H7 (cell line): ENCODE measurements at regions not wholly inside any gene's neighbourhood (a gene's known extent, or its start where the extent isn't known, plus 50 kb on each side); places are given as distances from the start of the nearest gene placed in this dataset.

Experiments used
- DNase-seq: peaks from one replicate; pipeline ENCODE4 v3.0.0; 2012
- H3K27me3 ChIP-seq: 2 replicates; pipeline ENCODE4 v1.6.0; 2011; ENCODE audit warnings: mild to moderate bottlenecking, low read length; ENCODE audit not compliant: control insufficient read depth, insufficient read depth
- H3K36me3 ChIP-seq: replicated peaks from 2 replicates; pipeline ENCODE4 v1.5.1; 2011; ENCODE audit warnings: low read length; ENCODE audit not compliant: control insufficient read depth, insufficient read depth
- H3K4me3 ChIP-seq: 2 replicates; pipeline ENCODE4 v1.5.1; 2011; ENCODE audit warnings: low read depth, mild to moderate bottlenecking, control low read depth, low read length, moderate library complexity; ENCODE audit not compliant: insufficient read depth

DNA sequence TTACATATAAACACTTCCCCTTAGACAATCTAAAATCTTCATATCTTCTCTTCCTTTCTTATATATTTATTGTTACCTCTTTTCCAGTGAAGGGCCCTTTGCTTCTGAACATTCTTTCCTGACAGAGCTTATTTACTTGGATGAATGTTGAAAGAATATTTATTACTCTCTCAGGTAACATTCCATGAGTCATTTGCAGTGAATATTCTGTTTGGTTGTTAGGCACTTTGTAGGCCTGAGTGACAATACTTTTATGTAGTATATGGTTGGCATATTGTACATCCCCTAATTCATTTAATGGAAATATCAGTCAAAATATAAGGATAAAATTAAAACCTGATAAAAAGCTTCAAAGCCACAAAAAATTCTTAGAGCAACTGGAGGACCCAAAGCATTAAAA lies 260.9 kb upstream of the KCNMB2 start:
- Histone ChIP-seq H3K27me3 (no peaks in the 10 kb centered on the region), H3K36me3 (no peaks in the 10 kb centered on the region), H3K4me3 (no peak overlapping the region)
- no peak for DNase-seq

DNA sequence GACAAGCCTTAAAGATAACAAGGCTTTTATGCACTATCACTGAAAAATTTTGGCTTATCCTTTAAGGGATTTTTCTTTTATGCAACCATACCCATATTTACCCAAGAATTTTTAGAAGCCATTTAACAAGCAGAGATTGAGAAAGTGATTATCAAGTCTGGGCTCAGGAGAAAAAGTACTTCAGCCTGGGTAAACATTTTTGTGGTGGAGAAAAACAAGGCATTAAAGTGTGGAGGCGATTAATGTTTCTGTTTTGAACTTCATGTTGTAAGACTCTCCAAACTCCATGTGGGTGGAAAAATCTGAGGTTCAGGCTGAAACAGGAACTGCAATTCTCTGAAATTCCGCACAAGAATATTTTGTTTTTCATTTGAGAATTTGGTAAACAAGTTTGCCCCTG lies 260.4 kb upstream of the KCNMB2 start:
- H3K36me3 ChIP-seq: no peaks in the 10 kb centered on the region
- H3K4me3 ChIP-seq: no peak overlapping the region
- no peaks in the 10 kb centered on the region for H3K27me3 ChIP-seq
- DNase-seq: no peak

- no peak overlapping the region for H3K4me3 ChIP-seq
- no peak for DNase-seq
- H3K36me3 ChIP-seq: no peaks in the 10 kb centered on the region
- H3K27me3 ChIP-seq: no peaks in the 10 kb centered on the region
These were observed 258.6 kb upstream of the KCNMB2 start for GRCh38 chr3:178277605-178278004.

DNA sequence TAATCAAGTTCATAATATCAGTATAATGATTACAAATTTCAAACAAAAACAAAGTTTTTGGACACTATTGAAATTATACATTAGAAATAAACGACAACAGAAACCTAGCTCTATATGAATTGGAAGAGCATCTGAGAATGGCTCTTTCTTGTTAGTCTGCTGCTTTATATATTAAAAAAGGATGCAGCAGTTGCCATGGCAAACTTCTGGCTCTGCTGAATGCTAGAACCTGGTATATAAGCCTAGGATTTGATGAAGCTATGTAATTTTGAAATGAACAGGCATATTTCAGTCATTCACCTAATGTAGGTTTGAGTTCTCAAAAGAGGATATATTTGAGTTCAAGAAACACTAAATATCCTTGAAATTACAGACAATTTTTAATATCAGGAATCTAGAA lies 252.7 kb upstream of the KCNMB2 start:
- H3K27me3 ChIP-seq: no peaks in the 10 kb centered on the region
- H3K4me3 ChIP-seq: no peak overlapping the region
- no peak for DNase-seq
- no peaks in the 10 kb centered on the region for H3K36me3 ChIP-seq

- DNase-seq: no peak
- no peak overlapping the region for H3K4me3 ChIP-seq
- no peaks in the 10 kb centered on the region for H3K27me3 ChIP-seq
- H3K36me3 ChIP-seq: no peaks in the 10 kb centered on the region
These were observed 252.1 kb upstream of the KCNMB2 start for GRCh38 chr3:178284181-178284580.

DNA sequence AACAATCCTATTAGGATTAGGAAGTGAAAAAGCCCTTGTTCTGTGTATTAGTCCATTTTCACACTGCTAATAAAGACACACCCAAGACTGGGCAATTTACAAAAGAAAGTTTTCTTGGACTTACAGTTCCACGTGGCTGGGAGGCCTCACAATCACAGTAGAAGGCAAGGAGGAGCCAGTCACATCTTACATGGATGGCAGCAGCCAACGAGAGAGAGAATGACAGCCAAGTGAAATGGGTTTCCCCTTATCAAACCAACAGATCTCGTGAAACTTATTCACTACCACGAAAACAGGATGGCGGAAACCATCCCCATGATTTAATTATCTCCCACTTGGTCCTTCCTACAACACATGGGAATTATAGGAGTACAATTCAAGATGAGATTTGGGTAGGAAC lies 248.2 kb upstream of the KCNMB2 start:
- Histone ChIP-seq H3K36me3 (no peaks in the 10 kb centered on the region), H3K4me3 (no peak overlapping the region), H3K27me3 (no peaks in the 10 kb centered on the region)
- DNase-seq: no peak

GRCh38 chr3:178289544-178290160 lies 246.6 kb upstream of the KCNMB2 start:
- DNase-seq: no peak
- H3K27me3 ChIP-seq: no peaks in the 10 kb centered on the region

GRCh38 chr3:178291574-178292370 lies 244.5 kb upstream of the KCNMB2 start:
- H3K4me3 ChIP-seq: no peak overlapping the region
- no peak for DNase-seq
- H3K36me3 ChIP-seq: no peaks in the 10 kb centered on the region
- no peaks in the 10 kb centered on the region for H3K27me3 ChIP-seq

More at GRCh38 chr3:178289544-178290160, 246.6 kb upstream of the KCNMB2 start:
- H3K36me3 ChIP-seq: no peaks in the 10 kb centered on the region
- no peak overlapping the region for H3K4me3 ChIP-seq

GRCh38 chr3:178295292-178295912 lies 240.8 kb upstream of the KCNMB2 start:
- Histone ChIP-seq H3K4me3 (no peak overlapping the region), H3K27me3 (no peaks in the 10 kb centered on the region), H3K36me3 (no peaks in the 10 kb centered on the region)
- DNase-seq: no peak

DNA sequence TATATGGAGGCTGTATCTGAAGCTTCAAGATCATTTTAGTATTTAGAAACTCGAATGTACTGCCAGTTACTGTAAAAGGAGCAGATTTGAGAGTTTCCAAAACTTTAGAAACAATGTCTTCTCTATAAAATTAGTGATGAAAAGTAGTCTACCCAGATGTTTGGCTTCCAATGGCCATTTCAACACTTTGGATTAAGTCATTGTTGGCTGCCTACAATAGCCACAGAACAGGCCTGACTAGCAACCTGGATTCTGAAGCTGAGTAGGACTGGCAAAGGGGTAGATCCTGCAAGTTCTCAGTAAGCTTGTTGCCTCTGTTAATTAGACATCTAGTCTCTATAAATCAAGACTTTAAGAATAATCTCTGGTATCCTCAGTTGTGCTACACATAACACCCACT lies 239.0 kb upstream of the KCNMB2 start:
- DNase-seq: no peak
- no peaks in the 10 kb centered on the region for H3K36me3 ChIP-seq
- no peak overlapping the region for H3K4me3 ChIP-seq
- H3K27me3 ChIP-seq: no peaks in the 10 kb centered on the region

- Histone ChIP-seq H3K4me3 (no peak overlapping the region), H3K27me3 (no peaks in the 10 kb centered on the region), H3K36me3 (no peaks in the 10 kb centered on the region)
- DNase-seq: no peak
These were observed 238.5 kb upstream of the KCNMB2 start for GRCh38 chr3:178297740-178298139.

DNA sequence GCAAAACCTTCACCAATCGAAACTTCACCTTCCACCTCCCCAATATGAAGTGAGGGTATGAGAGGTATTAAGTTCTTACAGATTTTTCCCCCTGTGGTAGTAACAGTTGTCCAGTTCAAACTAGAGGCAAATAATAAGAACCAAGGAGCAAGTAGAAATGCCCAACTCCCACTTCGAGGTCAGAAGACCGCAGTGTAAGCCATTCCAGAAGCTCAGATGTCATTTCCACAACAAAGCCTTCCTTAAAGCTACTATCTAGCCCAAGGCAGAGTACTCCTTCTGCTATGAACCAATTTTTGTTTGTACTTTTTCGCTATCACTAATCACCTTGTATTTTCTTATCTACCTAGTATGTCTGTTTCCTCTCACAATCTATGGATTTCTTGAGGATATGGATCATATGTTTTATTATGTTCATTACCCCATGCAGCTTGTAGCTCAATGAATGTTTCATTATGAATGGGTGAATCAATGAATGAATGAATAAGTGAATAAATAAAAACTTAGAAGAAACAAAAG lies 235.7 kb upstream of the KCNMB2 start:
- H3K27me3 ChIP-seq: no peaks in the 10 kb centered on the region
- DNase-seq: no peak
- no peak overlapping the region for H3K4me3 ChIP-seq
- H3K36me3 ChIP-seq: no peaks in the 10 kb centered on the region

GRCh38 chr3:178302966-178303930 lies 233.0 kb upstream of the KCNMB2 start:
- DNase-seq: no peak
- Histone ChIP-seq H3K36me3 (no peaks in the 10 kb centered on the region), H3K4me3 (no peak overlapping the region), H3K27me3 (no peaks in the 10 kb centered on the region)

DNA sequence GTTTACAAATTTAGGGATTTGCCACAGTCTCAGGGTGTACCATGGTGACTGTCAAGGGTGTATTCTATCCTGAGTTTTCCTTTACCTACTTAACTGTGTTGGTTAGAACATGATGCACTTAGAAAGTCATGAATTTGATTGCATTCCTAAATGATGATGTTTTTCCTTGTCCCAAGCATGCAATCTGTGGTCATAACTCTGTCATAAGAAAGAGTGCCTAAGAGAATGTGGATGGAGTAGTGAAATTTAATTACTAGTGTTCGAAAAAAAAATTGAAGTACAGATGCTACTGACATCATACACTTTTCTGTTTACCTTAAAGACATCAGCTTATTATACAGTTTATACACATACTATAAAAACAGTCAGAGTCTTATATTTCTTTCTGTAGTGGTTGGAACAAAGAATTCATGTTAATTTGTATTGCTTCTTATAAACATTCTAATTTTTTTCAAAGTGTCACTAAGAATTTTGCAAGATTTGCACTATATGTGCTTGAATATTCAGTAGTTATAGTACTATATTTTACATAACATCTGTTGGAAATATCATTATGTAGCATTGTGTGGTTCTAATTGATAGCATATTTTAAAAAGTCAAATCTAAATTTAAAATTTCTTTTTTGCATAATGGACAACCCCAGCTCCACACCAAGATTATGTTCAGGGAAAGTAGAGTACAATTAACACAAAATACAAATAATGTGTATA lies 231.3 kb upstream of the KCNMB2 start:
- H3K27me3 ChIP-seq: no peaks in the 10 kb centered on the region
- H3K4me3 ChIP-seq: no peak overlapping the region
- no peaks in the 10 kb centered on the region for H3K36me3 ChIP-seq
- DNase-seq: no peak
